ENCODE measurements at regions not wholly inside any gene's neighbourhood (a gene's known extent, or its start where the extent isn't known, plus 50 kb on each side); places are given as distances from the start of the nearest gene placed in this dataset.

DNA sequence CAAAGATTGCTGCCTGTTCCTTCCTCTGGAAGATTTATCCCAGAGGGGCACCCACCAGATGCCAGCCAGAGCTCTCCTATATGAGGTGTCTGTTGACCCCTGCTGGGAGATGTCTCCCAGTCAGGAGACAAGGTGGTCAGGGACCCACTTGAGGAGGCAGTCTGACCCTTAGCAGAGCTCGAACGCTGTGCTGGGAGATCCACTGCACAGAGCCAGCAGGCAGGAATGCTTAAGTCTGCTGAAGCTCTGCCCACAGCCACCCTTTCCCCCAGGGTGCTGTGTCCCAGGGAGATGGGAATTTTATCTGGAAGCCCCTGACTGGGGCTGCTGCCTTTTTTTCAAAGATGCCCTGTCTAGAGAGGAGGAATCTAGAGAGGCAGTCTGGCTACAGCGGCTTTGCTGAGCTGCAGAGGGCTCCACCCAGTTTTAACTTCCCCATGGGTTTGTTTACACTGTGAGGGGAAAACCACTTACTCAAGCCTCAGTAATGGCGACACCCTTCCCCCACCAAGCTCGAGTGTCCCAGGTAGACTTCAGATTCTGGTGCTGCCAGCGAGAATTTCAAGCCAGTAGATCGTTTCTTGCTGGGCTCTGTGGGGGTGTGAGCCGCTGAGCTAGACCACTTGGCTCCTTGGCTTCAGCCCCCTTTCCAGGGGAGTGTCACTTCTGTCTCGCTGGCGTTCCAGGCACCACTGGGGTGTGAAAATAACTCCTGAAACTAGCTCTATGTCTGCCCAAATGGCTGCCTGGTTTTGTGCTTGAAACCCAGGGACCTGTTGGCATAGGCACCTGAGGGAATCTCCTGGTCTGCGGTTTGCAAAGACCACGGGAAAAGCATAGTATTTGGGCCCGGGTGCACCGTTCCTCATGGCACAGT, 51.1 kb upstream of the PDC start:
- Mint-ChIP-seq H3K27ac (no peak overlapping the region), H3K9me3 (peaks cover under 1% of the 10 kb centered on the region), H3K4me1 (peaks cover 10% of the 10 kb centered on the region), H3K27me3 (ENCODE audit: insufficient read depth, low read depth, poor library complexity) (no peaks in the 10 kb centered on the region), H3K4me3 (no peak overlapping the region), H3K36me3 (ENCODE audit: low read depth) (peaks cover under 1% of the 10 kb centered on the region; the same call in 2 of the 3 replicates)
- no peaks in the 10 kb centered on the region for H3K27me3 ChIP-seq (ENCODE audit: insufficient read depth)
- TF ChIP-seq JUNB (IDR thresholded peaks at IDR 0.05; ENCODE audit: unreplicated experiment) = no peak
- TF ChIP-seq ZNF331 (CRISPR knock-in tag; IDR thresholded peaks at IDR 0.05; ENCODE audit: low read depth) = no peak
- no peak for TF ChIP-seq ZNF114 (CRISPR knock-in tag; IDR thresholded peaks at IDR 0.05)
- TF ChIP-seq EZH2 (IDR thresholded peaks at IDR 0.05; ENCODE audit: low read depth, unreplicated experiment) = no peak
- TF ChIP-seq NANOG (IDR thresholded peaks at IDR 0.05; ENCODE audit: borderline replicate concordance) = no peak
- TF ChIP-seq EZH2phosphoT487 (IDR thresholded peaks at IDR 0.05; ENCODE audit: unreplicated experiment) = no peak
- TF ChIP-seq, protein P1, sequence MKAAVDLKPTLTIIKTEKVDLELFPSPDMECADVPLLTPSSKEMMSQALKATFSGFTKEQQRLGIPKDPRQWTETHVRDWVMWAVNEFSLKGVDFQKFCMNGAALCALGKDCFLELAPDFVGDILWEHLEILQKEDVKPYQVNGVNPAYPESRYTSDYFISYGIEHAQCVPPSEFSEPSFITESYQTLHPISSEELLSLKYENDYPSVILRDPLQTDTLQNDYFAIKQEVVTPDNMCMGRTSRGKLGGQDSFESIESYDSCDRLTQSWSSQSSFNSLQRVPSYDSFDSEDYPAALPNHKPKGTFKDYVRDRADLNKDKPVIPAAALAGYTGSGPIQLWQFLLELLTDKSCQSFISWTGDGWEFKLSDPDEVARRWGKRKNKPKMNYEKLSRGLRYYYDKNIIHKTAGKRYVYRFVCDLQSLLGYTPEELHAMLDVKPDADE (IDR thresholded peaks at IDR 0.05) = no peak
- TF ChIP-seq, protein P2, sequence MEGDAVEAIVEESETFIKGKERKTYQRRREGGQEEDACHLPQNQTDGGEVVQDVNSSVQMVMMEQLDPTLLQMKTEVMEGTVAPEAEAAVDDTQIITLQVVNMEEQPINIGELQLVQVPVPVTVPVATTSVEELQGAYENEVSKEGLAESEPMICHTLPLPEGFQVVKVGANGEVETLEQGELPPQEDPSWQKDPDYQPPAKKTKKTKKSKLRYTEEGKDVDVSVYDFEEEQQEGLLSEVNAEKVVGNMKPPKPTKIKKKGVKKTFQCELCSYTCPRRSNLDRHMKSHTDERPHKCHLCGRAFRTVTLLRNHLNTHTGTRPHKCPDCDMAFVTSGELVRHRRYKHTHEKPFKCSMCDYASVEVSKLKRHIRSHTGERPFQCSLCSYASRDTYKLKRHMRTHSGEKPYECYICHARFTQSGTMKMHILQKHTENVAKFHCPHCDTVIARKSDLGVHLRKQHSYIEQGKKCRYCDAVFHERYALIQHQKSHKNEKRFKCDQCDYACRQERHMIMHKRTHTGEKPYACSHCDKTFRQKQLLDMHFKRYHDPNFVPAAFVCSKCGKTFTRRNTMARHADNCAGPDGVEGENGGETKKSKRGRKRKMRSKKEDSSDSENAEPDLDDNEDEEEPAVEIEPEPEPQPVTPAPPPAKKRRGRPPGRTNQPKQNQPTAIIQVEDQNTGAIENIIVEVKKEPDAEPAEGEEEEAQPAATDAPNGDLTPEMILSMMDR (conservative IDR thresholded peaks at IDR 0.05; ENCODE audit: low read depth in 2 of 2) = no peak
- TF ChIP-seq, protein P3, sequence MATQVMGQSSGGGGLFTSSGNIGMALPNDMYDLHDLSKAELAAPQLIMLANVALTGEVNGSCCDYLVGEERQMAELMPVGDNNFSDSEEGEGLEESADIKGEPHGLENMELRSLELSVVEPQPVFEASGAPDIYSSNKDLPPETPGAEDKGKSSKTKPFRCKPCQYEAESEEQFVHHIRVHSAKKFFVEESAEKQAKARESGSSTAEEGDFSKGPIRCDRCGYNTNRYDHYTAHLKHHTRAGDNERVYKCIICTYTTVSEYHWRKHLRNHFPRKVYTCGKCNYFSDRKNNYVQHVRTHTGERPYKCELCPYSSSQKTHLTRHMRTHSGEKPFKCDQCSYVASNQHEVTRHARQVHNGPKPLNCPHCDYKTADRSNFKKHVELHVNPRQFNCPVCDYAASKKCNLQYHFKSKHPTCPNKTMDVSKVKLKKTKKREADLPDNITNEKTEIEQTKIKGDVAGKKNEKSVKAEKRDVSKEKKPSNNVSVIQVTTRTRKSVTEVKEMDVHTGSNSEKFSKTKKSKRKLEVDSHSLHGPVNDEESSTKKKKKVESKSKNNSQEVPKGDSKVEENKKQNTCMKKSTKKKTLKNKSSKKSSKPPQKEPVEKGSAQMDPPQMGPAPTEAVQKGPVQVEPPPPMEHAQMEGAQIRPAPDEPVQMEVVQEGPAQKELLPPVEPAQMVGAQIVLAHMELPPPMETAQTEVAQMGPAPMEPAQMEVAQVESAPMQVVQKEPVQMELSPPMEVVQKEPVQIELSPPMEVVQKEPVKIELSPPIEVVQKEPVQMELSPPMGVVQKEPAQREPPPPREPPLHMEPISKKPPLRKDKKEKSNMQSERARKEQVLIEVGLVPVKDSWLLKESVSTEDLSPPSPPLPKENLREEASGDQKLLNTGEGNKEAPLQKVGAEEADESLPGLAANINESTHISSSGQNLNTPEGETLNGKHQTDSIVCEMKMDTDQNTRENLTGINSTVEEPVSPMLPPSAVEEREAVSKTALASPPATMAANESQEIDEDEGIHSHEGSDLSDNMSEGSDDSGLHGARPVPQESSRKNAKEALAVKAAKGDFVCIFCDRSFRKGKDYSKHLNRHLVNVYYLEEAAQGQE (IDR thresholded peaks at IDR 0.05; ENCODE audit: unreplicated experiment) = no peak
- no peak for TF ChIP-seq CREB1 (CRISPR knock-in tag; IDR thresholded peaks at IDR 0.05; ENCODE audit: low read depth)
- TF ChIP-seq STAT1 (IDR thresholded peaks at IDR 0.05; ENCODE audit: unreplicated experiment) = no peak
- no peak for TF ChIP-seq POLR2AphosphoS5 (IDR thresholded peaks at IDR 0.05; ENCODE audit: low read depth)
- TF ChIP-seq, protein P4, sequence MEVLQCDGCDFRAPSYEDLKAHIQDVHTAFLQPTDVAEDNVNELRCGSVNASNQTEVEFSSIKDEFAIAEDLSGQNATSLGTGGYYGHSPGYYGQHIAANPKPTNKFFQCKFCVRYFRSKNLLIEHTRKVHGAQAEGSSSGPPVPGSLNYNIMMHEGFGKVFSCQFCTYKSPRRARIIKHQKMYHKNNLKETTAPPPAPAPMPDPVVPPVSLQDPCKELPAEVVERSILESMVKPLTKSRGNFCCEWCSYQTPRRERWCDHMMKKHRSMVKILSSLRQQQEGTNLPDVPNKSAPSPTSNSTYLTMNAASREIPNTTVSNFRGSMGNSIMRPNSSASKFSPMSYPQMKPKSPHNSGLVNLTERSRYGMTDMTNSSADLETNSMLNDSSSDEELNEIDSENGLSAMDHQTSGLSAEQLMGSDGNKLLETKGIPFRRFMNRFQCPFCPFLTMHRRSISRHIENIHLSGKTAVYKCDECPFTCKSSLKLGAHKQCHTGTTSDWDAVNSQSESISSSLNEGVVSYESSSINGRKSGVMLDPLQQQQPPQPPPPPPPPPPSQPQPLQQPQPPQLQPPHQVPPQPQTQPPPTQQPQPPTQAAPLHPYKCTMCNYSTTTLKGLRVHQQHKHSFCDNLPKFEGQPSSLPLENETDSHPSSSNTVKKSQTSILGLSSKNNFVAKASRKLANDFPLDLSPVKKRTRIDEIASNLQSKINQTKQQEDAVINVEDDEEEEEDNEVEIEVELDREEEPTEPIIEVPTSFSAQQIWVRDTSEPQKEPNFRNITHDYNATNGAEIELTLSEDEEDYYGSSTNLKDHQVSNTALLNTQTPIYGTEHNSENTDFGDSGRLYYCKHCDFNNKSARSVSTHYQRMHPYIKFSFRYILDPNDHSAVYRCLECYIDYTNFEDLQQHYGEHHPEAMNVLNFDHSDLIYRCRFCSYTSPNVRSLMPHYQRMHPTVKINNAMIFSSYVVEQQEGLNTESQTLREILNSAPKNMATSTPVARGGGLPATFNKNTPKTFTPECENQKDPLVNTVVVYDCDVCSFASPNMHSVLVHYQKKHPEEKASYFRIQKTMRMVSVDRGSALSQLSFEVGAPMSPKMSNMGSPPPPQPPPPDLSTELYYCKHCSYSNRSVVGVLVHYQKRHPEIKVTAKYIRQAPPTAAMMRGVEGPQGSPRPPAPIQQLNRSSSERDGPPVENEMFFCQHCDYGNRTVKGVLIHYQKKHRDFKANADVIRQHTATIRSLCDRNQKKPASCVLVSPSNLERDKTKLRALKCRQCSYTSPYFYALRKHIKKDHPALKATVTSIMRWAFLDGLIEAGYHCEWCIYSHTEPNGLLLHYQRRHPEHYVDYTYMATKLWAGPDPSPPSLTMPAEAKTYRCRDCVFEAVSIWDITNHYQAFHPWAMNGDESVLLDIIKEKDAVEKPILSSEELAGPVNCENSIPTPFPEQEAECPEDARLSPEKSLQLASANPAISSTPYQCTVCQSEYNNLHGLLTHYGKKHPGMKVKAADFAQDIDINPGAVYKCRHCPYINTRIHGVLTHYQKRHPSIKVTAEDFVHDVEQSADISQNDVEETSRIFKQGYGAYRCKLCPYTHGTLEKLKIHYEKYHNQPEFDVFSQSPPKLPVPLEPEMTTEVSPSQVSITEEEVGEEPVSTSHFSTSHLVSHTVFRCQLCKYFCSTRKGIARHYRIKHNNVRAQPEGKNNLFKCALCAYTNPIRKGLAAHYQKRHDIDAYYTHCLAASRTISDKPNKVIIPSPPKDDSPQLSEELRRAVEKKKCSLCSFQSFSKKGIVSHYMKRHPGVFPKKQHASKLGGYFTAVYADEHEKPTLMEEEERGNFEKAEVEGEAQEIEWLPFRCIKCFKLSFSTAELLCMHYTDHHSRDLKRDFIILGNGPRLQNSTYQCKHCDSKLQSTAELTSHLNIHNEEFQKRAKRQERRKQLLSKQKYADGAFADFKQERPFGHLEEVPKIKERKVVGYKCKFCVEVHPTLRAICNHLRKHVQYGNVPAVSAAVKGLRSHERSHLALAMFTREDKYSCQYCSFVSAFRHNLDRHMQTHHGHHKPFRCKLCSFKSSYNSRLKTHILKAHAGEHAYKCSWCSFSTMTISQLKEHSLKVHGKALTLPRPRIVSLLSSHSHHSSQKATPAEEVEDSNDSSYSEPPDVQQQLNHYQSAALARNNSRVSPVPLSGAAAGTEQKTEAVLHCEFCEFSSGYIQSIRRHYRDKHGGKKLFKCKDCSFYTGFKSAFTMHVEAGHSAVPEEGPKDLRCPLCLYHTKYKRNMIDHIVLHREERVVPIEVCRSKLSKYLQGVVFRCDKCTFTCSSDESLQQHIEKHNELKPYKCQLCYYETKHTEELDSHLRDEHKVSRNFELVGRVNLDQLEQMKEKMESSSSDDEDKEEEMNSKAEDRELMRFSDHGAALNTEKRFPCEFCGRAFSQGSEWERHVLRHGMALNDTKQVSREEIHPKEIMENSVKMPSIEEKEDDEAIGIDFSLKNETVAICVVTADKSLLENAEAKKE (CRISPR knock-in tag; IDR thresholded peaks at IDR 0.05) = no peak
- no peaks in the 10 kb centered on the region for H3K79me2 ChIP-seq (replicated peaks; ENCODE audit: insufficient read depth)
- no peak overlapping the region for H3K27ac ChIP-seq (ENCODE audit: low read depth)
- no peak overlapping the region for H3K4me3 ChIP-seq
- H3K36me3 ChIP-seq (ENCODE audit: insufficient read depth) = no peaks in the 10 kb centered on the region
- H4K20me1 ChIP-seq (replicated peaks; ENCODE audit: insufficient read depth) = no peaks in the 10 kb centered on the region
- H3K4me2 ChIP-seq = no peak overlapping the region
- DNase-seq (ENCODE audit: low spot score) = peak; percentile 12
- H3K4me1 ChIP-seq (ENCODE audit: insufficient read depth) = no peaks in the 10 kb centered on the region
- peak overlapping the region; percentile 80; the same call in 1 of the 2 replicates for H2AFZ ChIP-seq
- peaks cover 12% of the 10 kb centered on the region; the same call in 1 of the 2 replicates for H3K9me2 ChIP-seq (ENCODE audit: insufficient read depth)
- no peaks in the 10 kb centered on the region for H3F3A ChIP-seq (replicated peaks; ENCODE audit: low read depth)
- ATAC-seq = no peak

All from GM23338 (cell line).